ENCODE measurements at regions not wholly inside any gene's neighbourhood (a gene's known extent, or its start where the extent isn't known, plus 50 kb on each side); places are given as distances from the start of the nearest gene placed in this dataset.

DNA sequence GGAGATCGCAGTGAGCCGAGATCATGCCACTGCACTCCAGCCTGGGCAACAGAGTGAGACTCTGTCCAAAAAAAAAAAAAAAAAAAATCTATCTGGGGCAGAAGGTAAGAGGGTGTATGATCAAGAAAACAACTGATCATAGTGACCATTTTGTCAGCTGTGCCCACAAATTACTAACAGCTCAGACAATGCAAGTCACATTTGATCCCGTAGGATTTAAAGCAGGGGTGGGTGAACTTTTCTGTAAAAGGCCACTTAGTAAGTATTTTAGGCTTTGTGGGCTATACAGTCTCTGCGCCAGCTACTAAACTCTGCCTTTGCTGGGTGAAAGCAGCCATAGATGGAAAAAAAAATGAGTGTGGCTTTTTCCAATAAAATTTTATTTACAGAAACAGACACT, 57.6 kb upstream of the ABI3BP start:
- ATAC-seq (no peak), DNase-seq (ENCODE audit: missing footprints) (no peak)
- intact Hi-C loops (cut with DNase I) = no loop called here

DNA sequence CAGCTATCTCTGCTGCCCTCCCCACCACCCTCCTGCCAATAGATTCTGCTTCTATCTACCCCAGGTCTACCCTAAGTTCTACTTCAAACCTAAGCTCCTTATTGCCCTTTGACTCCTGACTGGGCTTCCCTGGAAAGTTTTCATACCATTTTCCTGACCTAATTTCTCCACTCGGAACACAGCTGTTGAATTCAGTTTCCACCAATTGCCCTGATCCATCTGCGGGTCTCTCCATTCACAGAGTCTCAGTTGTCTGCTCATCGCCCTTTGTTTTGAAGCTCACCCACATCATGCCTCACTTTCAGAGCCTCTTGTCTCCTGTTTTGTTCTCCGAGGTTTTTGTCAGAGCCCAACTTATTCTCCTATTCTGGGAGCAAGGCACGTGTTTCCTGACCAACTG, 56.8 kb upstream of the ABI3BP start:
- DNase-seq (ENCODE audit: missing footprints) (no peak), ATAC-seq (peak; percentile 8)
- intact Hi-C loops (cut with DNase I) = no loop called here

DNA sequence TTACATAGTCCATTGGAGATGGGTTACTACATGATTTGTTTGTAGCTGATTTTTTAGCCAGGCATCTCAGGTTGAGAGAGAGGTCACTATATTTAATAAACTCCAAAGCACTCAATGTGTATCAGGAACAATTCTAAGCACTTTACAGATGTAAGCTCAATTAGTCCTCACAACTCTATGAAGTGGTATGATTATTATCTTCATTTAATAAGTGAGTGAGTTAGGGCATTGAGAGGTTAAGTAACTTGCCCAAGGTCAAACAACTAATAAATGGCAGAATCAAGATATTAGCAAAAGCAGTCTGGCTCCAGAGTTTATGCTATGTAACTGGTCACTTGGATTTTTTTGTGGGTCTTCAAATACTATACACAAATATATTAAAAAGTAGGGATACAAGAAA, 56.3 kb upstream of the ABI3BP start:
- DNase-seq (ENCODE audit: missing footprints) (no peak), ATAC-seq (no peak)
- intact Hi-C loops (cut with DNase I) = no loop called here

- intact Hi-C loops (cut with DNase I) = no loop called here
- no peak for ATAC-seq
Measured at GRCh38 chr3:101043687-101044078, 50.5 kb upstream of the ABI3BP start.

DNA sequence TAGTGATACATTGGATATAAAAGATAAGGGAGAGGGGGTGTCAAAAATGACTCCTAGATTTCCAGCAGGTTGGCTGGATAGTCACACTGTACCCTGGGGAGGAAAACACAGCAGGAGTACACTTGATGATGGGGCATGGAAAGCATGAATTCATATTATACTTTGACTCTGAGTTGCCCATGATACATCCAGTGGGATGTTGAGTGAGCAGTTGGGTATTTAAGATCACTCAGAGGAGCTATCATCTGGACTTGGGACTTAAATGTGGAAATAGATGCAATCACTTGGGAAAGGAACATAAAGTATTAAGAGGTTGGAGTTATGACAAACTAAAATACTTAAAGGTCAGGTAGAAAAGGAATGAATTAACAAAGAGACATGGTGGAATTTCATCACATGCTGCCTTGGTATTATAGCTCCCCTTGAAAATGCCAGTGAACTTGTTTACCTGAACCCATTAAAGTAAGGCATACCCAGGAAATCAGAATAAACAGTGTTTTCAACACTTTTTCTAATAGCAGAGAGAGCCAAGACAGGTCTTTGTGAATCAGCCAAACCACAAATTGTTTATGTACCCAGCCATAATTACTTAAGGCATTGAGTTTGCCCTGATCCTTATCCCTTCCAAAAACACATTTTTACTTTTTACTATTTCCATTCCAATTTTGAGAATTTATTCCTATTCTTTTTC, 49.9 kb upstream of the ABI3BP start:
- intact Hi-C loops (cut with DNase I) = no loop called here
- DNase-seq (ENCODE audit: missing footprints) = no peak
- no peak for ATAC-seq

More at GRCh38 chr3:101043687-101044078, 50.5 kb upstream of the ABI3BP start:
- no peak for DNase-seq (ENCODE audit: missing footprints)

All from Right ventricle myocardium inferior (tissue), 1 donor.